HEK293T (cell line): ENCODE measurements at regions not wholly inside any gene's neighbourhood (a gene's known extent, or its start where the extent isn't known, plus 50 kb on each side); places are given as distances from the start of the nearest gene placed in this dataset.

Source experiments
- ARNT ChIP-seq: fragments of 450-650 bp; IDR thresholded peaks from 2 replicates; pipeline ENCODE4 v1.6.1; 2017; ENCODE audit warnings: mild to moderate bottlenecking
- BHLHE40 ChIP-seq: fragments of 450-650 bp; IDR thresholded peaks from 2 replicates; pipeline ENCODE4 v1.6.1; 2016; ENCODE audit warnings: mild to moderate bottlenecking, moderate library complexity, borderline replicate concordance
- FOXK2 ChIP-seq: fragments of 450-650 bp; IDR thresholded peaks from 2 replicates; pipeline ENCODE4 v1.6.1; 2016; ENCODE audit warnings: mild to moderate bottlenecking
- FOXM1 ChIP-seq: fragments of 450-650 bp; IDR thresholded peaks from 2 replicates; pipeline ENCODE4 v1.6.1; 2017; ENCODE audit warnings: mild to moderate bottlenecking, borderline replicate concordance
- L3MBTL2 ChIP-seq: fragments of 450-650 bp; conservative IDR thresholded peaks from 2 replicates; pipeline ENCODE4 v1.6.1; 2016; ENCODE audit warnings: mild to moderate bottlenecking
- SP1 ChIP-seq: fragments of 450-650 bp; IDR thresholded peaks from 2 replicates; pipeline ENCODE4 v1.6.1; 2017
- TARDBP ChIP-seq: fragments of 450-650 bp; IDR thresholded peaks from 2 replicates; pipeline ENCODE4 v1.6.1; 2016
- ZNF384 ChIP-seq: fragments of 450-650 bp; IDR thresholded peaks from 2 replicates; pipeline ENCODE4 v1.6.1; 2016

DNA sequence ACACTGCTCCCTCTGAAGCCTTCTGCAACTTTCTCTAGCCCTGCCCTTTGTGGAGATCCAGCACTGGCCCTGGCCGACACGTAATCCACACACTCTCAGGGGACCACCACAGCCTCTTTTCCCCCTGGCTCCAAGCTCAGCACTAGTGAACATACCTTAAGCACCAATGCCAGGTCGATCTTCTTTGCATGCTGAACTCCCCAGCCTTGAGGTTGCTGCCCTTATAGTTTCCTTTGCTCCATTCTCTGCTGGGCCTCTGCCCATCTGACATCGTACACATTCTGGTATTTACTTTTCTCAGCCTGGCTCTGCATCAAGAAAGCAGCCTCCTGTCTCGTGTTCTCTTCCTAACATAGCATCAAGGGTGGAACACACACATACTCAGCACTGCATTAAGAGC is 361.5 kb downstream of the LPIN1 start:
- no peak for TF ChIP-seq TARDBP
- TF ChIP-seq ARNT = no peak
- TF ChIP-seq FOXK2 = no peak
- TF ChIP-seq SP1 = no peak
- TF ChIP-seq L3MBTL2 = no peak
- TF ChIP-seq FOXM1 = no peak
- no peak for TF ChIP-seq BHLHE40
- no peak for TF ChIP-seq ZNF384
